Left renal cortex interstitium (tissue), 4 donors: ENCODE measurements at regions not wholly inside any gene's neighbourhood (a gene's known extent, or its start where the extent isn't known, plus 50 kb on each side); places are given as distances from the start of the nearest gene placed in this dataset.

Source experiments
- DNase-seq, 4 donors: peaks; one replicate each; pipeline ENCODE4 v3.0.0-alpha.2; 2013; ENCODE audit warnings: low read depth in 4 of 4, low spot score in 2 of 4, missing footprints in 1 of 4

- no peak for DNase-seq
Observed at GRCh38 chr15:85305050-85305449, 75.4 kb upstream of the AKAP13 start.

GRCh38 chr15:85306946-85307686, 73.3 kb upstream of the AKAP13 start:
- DNase-seq: no peak

- no peak for DNase-seq
Observed at GRCh38 chr15:85307687-85308045, 72.7 kb upstream of the AKAP13 start.

GRCh38 chr15:85311647-85312046, 68.8 kb upstream of the AKAP13 start:
- DNase-seq: no peak

GRCh38 chr15:85312486-85312885, 67.9 kb upstream of the AKAP13 start:
- no peak for DNase-seq

- no peak for DNase-seq
Observed at GRCh38 chr15:85312929-85313331, 67.5 kb upstream of the AKAP13 start.

- DNase-seq: no peak
Observed at GRCh38 chr15:85313339-85313738, 67.1 kb upstream of the AKAP13 start.

GRCh38 chr15:85314146-85314545, 66.3 kb upstream of the AKAP13 start:
- no peak for DNase-seq

GRCh38 chr15:85314633-85315032, 65.8 kb upstream of the AKAP13 start:
- no peak for DNase-seq

GRCh38 chr15:85316244-85316934, 64.0 kb upstream of the AKAP13 start:
- DNase-seq: no peak

GRCh38 chr15:85318048-85318731, 62.2 kb upstream of the AKAP13 start:
- DNase-seq: no peak

- DNase-seq: no peak
Observed at GRCh38 chr15:85318732-85319076, 61.7 kb upstream of the AKAP13 start.

- DNase-seq: no peak
Observed at GRCh38 chr15:85324202-85324601, 56.2 kb upstream of the AKAP13 start.

- no peak for DNase-seq
Observed at GRCh38 chr15:85325834-85326233, 54.6 kb upstream of the AKAP13 start.

- DNase-seq: no peak
Observed at GRCh38 chr15:85326291-85326690, 54.1 kb upstream of the AKAP13 start.

- DNase-seq: no peak
Observed at GRCh38 chr15:85327820-85328219, 52.6 kb upstream of the AKAP13 start.

GRCh38 chr15:85329561-85330422, 50.6 kb upstream of the AKAP13 start:
- DNase-seq: no peak
